Dedifferentiated amniotic fluid mesenchymal stem cell (primary cell): ENCODE measurements at regions not wholly inside any gene's neighbourhood (a gene's known extent, or its start where the extent isn't known, plus 50 kb on each side); places are given as distances from the start of the nearest gene placed in this dataset.

Experiments used
- DNase-seq: peaks from one replicate; pipeline ENCODE4 v3.0.0-alpha.2; 2016; ENCODE audit errors: extremely low spot score

DNA sequence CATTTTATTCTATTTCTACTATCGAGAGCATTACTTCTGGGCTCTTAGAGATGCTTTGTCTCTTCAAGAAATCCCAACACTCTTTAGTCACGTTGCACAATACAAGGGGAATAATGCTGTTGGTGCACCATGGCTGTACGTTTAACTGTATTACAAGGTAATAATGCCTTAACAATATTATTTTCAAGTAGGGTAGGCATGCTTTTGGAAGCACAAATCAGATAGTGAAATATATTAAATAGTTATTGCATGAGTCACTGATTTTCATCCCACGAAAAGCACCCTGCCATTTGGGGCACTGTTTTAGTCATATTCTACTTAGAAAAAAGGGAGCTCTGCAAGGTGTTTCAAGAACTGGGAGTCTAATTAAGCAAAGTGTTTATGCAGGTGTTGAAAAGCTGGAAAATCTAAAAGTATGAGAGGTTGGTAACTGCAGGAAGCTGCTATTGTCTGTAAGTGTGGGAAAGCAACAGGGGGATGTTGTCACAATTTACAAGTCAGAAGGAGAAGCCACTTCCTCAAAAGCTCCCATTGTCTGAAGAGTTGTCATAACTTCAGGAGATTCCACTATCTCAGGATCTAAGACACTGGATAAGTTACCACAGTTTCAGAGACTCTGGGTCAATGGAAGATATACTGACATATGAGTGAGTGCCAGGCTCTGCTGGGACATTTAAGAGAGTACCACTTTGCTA lies 218.2 kb downstream of the JRKL start:
- DNase-seq: no peak

DNA sequence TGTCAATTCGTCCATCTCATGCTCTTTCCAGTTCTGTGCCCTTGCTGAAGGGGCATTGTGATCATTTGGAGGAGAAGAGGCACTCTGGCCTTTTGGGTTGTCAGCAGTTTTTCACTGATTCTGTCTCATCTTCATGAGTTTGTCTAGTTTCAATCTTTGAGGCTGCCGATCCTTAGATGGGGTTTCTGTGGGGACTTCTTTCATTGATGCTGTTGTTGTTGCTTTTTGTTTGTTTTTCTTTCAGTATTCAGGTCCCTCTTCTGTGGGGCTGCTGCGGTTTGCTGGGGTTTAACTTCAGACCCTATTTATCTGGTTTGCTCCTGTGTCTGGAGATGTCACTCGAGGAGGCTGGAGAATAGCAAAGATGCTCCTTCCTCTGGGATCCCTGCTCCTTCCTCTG lies 224.3 kb downstream of the JRKL start:
- DNase-seq: no peak

DNA sequence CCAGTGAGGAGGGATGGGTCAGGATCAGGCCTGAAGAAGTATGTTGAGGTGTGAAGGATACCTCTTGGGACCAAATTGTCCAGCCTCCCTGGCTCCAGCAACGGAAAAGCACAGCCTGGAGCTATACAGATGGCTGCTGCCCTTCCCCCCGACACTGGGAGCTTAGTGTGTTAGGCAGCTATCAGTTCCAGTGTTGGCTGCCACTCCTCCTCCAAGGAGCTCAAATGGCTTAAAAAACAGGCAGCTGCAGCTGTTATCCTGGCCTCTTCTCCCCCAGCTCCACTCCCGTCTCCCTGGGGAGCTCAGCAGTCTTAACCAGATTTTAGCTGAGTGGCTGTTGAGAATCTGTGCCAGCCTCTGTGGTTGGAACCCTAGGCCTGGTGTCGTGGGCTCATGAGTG lies 225.0 kb downstream of the JRKL start:
- DNase-seq: no peak

DNA sequence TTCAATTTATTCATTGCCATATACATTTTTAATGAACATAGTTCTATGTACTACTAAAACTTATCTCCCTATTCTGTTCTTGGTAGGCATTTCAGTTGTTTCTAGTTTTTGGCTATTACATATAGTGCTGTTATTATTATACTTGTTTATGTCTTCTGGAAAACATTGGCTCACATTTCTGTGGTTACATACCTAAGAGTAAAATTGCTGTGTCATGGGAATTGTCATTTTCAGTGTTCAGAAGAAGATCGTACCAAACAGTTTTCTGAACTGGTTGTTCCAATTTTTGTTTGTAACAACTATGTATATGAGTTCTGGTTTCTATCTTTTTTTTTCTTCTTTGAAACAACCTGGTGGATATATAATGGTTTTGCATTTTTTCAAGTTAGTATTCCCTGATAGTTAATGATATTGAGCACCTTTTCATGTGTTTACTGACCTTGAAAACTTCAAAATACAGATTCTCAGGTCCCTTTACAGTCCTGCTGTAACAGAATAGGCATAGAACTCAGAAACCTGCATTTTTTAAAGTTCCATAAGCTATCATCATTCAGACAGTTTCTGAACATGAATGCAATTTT lies 230.7 kb downstream of the JRKL start:
- DNase-seq: no peak

DNA sequence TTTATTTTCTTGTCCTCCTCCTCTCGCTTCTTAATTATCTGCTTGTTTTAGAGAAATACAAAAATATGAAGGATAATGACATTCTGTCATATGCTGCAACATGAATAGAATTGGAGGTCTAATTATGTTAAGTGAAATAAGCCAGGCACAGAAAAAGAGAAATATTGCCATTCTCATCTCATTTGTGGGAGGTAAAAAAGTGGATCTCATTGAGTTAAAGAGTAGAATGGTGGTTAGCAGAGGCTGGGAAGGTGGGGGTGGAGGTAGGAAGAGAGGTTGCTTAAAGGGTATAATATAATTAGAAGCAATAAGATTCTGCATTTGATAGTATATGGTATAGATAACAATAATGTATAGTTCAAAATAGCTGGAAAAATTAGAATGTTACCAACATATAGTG lies 231.3 kb downstream of the JRKL start:
- DNase-seq: no peak

DNA sequence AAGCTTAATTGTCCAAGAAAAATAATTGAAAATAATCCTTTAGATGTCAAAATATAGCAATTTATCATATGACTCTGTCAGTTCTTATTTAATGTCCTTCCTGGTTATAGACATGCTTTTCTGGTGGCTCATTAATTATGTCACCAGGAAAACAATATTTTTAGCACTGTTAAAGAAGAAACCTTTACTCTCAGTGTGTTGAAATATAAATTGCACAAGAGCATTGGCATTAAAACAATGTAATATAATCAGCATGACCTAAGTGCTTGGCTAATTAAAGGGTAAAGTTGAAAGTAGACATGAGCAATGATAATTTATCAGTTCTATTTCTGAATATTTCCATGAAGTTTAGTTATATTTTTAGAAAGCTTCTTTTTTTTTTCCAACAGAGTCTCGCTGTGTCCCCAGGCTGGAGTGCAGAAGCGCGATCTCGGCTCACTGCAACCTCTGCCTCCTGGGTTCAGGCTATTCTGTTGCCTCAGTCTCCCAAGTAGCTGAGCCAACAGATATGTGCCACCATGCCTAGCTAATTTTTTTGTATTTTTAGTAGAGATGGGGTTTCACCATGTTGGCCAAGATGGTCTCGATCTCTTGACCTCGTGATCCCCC lies 232.3 kb downstream of the JRKL start:
- DNase-seq: no peak

DNA sequence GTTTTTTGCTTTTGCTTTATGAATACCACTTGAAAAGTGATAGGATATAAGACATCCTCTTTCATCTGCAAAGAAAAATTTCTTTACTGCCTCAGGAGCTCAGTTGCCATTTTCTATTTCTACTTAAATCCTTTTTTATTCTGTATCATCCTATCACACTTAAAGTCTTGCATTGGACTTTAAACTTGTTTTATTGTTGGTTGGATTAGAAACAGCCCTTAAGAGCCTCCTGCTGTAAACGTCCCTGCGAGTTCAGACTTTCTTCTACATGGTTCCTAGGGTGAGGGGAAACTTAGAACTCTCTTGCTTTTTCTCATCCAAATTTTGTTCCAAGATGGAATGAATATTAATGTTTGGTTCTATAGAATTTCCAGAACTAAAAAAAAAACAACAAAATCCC lies 234.3 kb downstream of the JRKL start:
- DNase-seq: no peak

DNA sequence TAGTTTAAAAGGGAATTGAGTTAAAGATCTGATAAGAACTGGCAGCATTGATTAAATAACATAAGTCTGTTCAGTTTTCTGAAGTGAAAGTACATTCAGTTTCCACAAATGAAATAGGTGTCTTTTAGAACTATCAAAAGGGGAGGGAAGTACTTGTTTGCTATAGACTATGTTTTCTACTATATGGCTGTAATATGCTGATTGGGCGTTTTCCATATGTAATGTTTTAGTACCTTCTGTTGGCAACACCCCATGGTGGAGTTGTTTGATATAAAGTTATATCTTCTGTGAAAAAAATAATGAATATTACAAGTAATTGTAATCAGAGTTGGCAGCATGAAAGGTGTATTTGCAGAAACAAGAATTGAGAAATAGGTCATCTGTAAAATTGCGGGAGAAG lies 237.6 kb downstream of the JRKL start:
- DNase-seq: no peak

DNA sequence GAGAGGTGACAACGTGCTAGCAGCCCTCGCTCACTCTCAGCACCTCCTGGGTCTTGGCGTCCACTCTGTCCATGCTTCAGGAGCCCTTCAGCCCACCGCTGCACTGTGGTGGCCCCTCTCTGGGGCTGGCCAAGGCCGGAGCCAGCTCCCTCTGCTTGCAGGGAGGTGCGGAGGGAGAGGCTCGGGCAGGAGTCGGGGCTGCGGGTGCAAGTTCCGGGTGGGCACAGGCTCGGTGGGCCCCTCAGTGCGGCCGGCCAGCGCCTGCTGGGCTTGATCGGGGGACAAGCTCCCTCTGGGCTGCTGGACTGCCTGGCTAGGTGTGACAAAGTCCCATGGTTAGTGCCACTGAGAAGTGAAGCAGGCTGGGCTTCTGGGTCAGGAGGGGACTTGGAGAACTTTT lies 245.8 kb downstream of the JRKL start:
- no peak for DNase-seq

DNA sequence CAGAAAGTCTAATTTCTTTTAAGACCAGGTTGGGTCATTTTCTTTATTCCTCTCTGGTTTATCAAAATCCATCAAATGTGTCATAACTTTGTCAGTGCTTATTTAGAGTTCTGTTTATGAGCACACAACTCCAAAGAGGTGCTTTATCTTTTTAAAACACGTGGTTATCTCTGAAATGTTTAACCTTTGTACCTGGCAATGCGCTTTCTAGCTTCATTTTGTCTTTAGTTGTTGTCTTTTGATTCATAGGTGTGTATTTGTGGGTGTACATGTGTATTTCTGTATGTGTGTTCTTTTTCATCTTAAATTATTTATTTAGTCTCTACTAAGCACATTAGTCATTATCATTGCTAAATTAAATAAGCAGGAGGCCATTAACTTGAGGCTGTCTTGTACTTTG lies 251.4 kb downstream of the JRKL start:
- no peak for DNase-seq

DNA sequence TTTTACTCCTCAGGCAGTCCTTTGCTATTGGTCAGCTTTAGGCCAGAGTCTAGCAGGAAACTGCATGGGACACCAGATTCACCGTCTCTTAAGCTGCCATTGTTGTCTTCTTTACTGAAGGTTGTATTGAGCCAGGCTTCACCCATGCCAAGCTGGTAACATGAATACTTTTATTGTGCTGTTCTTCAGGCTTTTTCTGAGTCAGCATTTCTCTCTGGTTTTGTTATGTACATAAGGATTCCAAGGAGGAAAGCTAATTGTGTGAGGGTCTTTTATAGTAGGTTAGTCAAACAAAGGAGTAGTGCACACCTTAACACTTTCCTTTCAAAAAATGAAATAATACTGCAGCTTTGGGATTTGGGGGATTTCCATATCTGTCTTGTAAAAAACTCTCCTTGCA lies 252.8 kb downstream of the JRKL start:
- DNase-seq: no peak

DNA sequence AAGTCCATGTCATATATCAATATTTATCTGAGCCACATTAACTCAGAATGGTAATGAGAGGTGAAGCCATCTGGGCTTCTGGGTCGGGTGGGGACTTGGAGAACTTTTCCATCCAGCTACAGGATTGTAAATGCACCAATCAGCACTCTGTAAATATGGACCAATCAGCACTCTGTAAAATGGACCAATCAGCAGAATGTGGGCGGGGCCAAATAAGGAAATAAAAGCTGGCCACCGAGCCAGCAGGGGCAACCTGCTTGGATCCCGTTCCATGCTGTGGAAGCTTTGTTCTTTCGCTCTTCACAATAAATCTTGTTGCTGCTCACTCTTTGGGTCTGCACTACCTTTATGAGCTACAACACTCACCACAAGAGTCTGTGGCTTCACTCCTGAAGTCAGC lies 253.4 kb downstream of the JRKL start:
- no peak for DNase-seq

DNA sequence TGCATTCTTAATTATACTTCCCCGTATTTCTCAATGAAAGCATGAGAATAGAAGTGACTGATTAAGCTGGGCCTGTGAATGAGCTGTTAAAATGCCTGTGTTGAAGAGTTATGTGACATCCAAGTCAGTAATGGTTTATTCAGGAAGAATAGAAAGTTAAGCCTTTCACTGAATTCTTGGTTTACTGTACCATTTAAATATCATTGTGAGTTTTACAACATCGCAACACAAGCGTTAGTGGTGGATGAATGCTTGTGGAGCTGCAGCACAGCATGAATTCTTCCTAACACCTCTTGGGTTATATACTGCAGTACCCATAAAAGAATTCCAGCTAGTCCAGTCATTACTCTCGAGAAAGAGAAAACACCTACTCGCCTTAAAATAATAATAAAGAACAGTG lies 257.8 kb downstream of the JRKL start:
- no peak for DNase-seq

DNA sequence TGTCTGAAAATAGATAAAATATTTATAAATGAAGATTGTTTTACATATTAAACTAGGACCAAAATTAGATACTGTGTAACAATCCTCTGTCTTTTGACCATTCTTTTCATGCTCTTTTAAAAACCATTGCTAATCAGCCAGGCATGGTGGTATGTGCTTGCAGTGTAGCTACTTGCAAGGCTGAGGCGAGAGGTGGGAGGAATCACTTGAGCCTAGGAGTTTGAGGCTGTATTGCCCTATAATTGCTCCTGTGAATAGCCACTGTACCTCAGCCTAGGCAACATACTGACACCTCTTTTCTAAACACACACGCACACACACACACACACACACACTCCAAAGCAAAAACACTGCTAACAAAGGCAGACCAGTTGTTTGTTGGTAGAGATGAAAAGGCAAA lies 259.2 kb downstream of the JRKL start:
- no peak for DNase-seq

DNA sequence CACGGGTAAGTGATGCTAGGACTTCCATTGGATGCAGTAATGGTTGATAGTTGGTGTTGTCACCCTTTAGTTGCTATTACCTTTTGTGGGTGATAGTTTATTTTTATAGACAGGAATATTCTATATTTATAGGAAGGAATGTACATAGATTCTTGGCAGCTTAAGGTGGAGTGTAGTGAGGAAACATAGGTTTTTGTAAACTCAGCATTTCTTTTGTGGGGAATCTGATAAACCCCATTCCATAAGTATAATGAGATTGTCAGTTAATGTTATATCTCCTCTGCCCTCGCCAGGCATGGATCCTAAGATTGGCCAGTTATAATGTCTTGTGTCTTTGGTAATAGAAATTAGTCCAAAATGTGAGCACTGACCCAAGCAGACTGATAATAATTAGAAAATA lies 262.7 kb downstream of the JRKL start:
- no peak for DNase-seq

DNA sequence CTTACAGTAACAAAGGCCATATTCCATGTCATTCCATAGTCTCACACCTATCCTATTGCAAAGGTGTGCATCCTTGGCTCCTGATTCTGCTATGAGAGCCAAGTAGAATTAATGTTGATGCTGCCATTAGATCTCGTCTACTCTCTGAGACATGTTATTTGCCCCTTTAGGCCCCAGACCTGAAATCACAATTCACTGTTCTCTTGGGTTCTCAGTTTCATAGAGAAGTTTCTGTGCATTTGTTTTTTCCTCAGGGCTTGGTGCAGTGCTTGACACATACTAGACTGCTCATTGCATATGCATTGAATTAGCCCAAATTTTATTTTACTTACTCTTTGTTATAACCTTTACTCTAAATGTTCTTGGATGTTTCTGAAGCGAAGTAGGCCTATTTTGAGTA lies 265.7 kb downstream of the JRKL start:
- DNase-seq: no peak

DNA sequence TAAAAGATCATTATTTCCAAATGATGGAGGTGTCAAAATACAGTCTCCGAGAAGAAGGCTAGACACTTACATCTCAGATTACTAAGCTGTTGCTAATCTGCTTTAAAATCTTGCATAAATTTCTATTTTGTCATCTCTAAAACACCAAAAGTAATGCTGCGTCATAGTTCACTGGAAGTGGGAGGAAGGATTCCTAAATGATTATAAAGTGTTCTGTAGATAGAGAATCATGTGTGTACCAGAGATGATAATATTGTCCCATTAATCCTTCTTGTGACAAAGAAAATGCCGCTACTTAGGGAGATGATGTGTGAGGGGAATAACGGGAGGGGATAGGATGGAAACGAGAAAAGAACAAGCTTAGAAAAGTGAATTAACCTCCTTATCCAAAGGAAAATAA lies 268.6 kb downstream of the JRKL start:
- DNase-seq: no peak

DNA sequence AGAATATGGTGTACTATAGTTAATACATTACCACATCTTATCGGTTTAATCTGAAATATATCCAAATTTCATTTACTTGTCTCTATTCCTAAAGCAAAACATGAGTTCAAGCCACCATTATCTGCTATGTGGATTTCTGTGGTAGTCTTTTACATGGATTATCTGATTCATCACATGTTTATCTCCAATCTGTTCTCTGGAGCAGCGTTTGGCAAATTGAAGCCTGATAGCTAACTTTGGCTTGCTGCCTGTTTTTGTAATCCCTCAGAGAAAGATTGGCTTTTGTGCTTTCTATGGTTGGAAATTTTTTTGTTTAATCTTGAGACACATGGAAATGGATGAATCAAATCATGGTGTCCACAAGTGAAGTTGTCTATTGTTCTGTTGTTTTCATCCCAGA lies 274.3 kb downstream of the JRKL start:
- no peak for DNase-seq

DNA sequence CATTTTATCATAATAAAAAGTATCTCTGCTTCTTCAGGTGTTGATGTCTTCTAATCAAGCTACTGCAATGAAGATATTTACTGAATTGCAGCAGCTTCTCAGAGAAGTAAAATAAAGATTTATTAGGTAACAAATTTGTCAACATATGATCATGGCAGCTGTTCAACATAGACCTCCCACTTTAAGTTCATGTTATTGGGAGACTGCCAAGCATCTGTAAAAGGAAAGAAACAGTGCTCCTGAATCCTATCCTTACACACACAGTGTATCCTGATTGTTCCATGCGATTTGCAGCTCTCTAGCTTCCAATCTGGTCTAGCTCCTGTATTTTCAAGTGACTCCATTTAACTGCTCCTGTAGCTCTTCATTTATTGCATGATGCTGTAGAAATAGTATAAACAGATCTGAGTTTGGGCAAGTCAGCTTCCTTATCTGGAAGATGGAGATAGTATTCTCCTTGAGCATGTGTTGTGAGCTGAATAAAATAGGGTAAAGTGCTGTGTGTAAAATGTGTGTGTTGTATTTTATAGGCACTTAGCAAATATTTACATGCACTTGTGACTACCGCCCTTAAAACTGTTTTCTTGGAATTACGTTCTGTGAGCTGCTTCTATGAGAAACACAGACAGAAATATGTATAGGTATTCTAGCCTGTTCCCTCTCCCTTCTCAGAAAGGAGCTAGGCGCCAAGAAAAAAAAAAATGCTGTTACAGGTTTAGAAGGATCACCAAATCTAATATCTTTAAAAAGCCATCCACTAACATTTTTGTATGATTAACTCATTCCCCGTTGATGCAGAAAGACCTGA lies 290.6 kb downstream of the JRKL start:
- no peak for DNase-seq

DNA sequence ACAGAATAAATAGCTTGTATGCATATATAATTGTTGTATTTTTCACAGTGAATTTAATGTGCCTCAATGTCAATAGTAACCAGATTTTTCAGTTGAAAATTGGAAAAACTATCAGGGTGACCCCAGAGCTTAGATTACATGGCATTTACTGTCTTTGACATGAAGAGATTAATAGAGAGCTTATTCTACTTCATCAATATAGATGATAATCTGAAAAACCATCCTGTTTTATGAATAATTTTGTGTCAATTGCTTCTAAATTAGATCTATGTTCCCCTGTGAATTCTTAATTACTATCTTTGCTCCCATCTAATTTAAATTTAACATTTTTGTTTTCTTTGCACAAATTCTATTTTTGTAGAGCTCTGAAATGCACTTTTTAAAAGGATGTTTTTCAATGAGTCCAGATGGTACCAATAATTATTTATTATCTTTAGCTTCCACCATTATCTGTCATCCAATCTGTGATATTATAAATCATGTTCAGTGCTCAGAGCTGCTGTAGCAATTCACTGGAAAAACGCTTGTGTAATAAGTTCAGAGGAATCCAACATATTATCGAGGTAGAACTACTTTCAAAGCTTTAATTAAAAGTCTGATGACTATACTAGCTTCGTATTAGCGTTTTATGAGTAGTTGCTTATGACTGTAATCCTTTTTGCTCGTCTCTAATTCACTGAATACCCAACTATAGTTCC lies 291.4 kb downstream of the JRKL start:
- DNase-seq: no peak

DNA sequence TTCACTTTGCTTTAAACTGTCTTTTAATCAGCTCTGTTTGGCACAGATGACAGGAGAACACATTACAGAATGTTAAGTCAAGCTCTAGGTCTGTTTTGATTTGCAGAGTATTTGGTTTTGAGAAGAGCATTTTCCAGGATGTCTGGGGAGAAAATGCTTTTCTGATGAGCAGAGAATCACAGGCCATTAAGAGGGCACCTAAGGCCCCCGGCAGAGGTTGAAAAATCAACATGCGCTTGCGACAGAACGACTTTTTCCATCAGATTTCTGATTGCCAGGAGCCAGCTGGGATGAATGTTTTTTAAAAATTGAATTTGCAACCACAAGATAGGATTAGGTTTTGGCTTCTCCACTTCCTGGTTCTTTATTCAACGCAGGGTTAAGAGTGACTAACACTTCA lies 304.5 kb downstream of the JRKL start:
- no peak for DNase-seq

DNA sequence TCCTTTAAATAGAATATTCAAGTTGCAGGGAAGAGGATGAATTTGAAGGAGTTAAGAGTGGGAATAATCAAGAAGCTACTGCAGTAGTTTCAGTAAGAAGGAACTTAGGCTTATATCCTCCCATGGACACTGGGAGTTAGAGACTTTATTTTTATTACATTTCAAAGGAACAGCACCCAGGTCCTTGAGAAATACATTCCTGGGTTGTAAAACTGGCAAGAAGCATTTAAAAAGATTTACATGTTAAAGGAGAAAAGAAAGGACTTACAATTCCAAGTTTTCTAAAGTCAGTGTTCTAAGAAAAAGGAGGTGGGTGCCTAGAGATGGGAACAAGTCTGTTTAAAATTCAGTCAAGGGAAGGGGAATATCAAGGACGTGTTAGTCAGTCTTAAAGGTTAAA lies 306.9 kb downstream of the JRKL start:
- DNase-seq: no peak
